GM23248 (cell line): ENCODE measurements at regions not wholly inside any gene's neighbourhood (a gene's known extent, or its start where the extent isn't known, plus 50 kb on each side); places are given as distances from the start of the nearest gene placed in this dataset.

Experiments used
- DNase-seq: peaks from one replicate; pipeline ENCODE4 v3.0.0-alpha.2; 2015
- H2AFZ ChIP-seq: fragments of 200-600 bp; sonication (generic); 2 replicates; pipeline ENCODE4 v1.6.1; 2016; ENCODE audit warnings: antibody characterized with exemption
- H3F3A ChIP-seq: fragments of 200-600 bp; sonication (generic); 2 replicates; pipeline ENCODE4 v1.6.1; 2016; ENCODE audit warnings: mild to moderate bottlenecking, antibody characterized with exemption, mixed run types; ENCODE audit not compliant: insufficient read depth
- H3K27ac ChIP-seq: fragments of 200-600 bp; sonication (generic); 2 replicates; pipeline ENCODE4 v1.5.1; 2016; ENCODE audit warnings: mild to moderate bottlenecking
- H3K27me3 ChIP-seq: fragments of 200-600 bp; sonication (generic); replicated peaks from 2 replicates; pipeline ENCODE4 v1.6.1; 2016; ENCODE audit warnings: mild to moderate bottlenecking; ENCODE audit not compliant: insufficient read depth
- H3K36me3 ChIP-seq: fragments of 200-600 bp; sonication (generic); 2 replicates; pipeline ENCODE4 v1.6.1; 2016; ENCODE audit warnings: low read depth, mild to moderate bottlenecking
- H3K4me1 ChIP-seq: fragments of 200-600 bp; sonication (generic); 2 replicates; pipeline ENCODE4 v1.6.1; 2016; ENCODE audit warnings: mild to moderate bottlenecking; ENCODE audit not compliant: insufficient read depth
- H3K4me2 ChIP-seq: fragments of 200-600 bp; sonication (generic); one replicate; pipeline ENCODE4 v1.6.1; 2016; ENCODE audit warnings: mild to moderate bottlenecking; ENCODE audit not compliant: unreplicated experiment
- H3K4me3 ChIP-seq: fragments of 200-600 bp; sonication (generic); 2 replicates; pipeline ENCODE4 v1.5.1; 2016; ENCODE audit warnings: mild to moderate bottlenecking
- H3K79me2 ChIP-seq: fragments of 200-600 bp; sonication (generic); 2 replicates; pipeline ENCODE4 v1.6.1; 2016; ENCODE audit warnings: mild to moderate bottlenecking; ENCODE audit not compliant: insufficient read depth
- H3K9ac ChIP-seq: fragments of 200-600 bp; sonication (generic); 2 replicates; pipeline ENCODE4 v1.6.1; 2016; ENCODE audit warnings: mild to moderate bottlenecking
- H3K9me2 ChIP-seq: fragments of 200-600 bp; sonication (generic); 2 replicates; pipeline ENCODE4 v1.6.1; 2016; ENCODE audit warnings: mixed run types, mild to moderate bottlenecking, moderate library complexity; ENCODE audit not compliant: insufficient read depth
- H3K9me3 ChIP-seq: fragments of 200-600 bp; sonication (generic); one replicate; pipeline ENCODE4 v1.6.1; 2017; ENCODE audit warnings: low read depth
- H4K20me1 ChIP-seq: fragments of 200-600 bp; sonication (generic); 2 replicates; pipeline ENCODE4 v1.6.0; 2016; ENCODE audit not compliant: insufficient read depth
- EZH2 ChIP-seq: fragments of 200-600 bp; sonication (generic); IDR thresholded peaks from 2 replicates; pipeline ENCODE4 v1.6.1; 2018; ENCODE audit warnings: antibody characterized with exemption, mild to moderate bottlenecking; ENCODE audit not compliant: insufficient read depth, poor library complexity, severe bottlenecking
- EZH2phosphoT487 ChIP-seq: fragments of 200-600 bp; sonication (generic); IDR thresholded peaks from 2 replicates; pipeline ENCODE4 v1.6.1; 2018; ENCODE audit warnings: antibody characterized with exemption, moderate library complexity, mild to moderate bottlenecking, low read depth; ENCODE audit not compliant: insufficient read depth
- WGBS, 2 experiments: methylation state at CpG; one replicate each; pipeline ENCODE4 v1.1.6; 2015 to 2017; ENCODE audit warnings: low lambda C conversion rate in 2 of 2, low coverage in 1 of 2; ENCODE audit errors: missing lambda C conversion rate in 2 of 2; 5-methylcytosine and 5-hydroxymethylcytosine counted together
- in situ Hi-C: fragments of 300-500 bp; cut with MboI; formaldehyde crosslinking; loops from 2 replicates; pipeline ENCODE4 v1.15.0; 2020

- 55% methylated on average over 4 of the region's 4 CpGs for WGBS, 2 experiments
- peak overlapping the region; percentile 46 for H3K4me3 ChIP-seq
Measured at GRCh38 chr10:55509168-55509567, 708.1 kb upstream of the PCDH15 start.

GRCh38 chr10:55500931-55501559, 700.0 kb upstream of the PCDH15 start:
- Histone ChIP-seq H3K9me3 (no peaks in the 10 kb centered on the region), H3F3A (no peaks in the 10 kb centered on the region), H2AFZ (no peak overlapping the region), H3K4me2 (no peak overlapping the region), H3K27ac (no peak overlapping the region), H4K20me1 (no peaks in the 10 kb centered on the region), H3K4me1 (no peaks in the 10 kb centered on the region), H3K9me2 (no peaks in the 10 kb centered on the region), H3K4me3 (no peak overlapping the region), H3K9ac (no peak overlapping the region), H3K36me3 (no peaks in the 10 kb centered on the region), H3K27me3 (no peaks in the 10 kb centered on the region), H3K79me2 (no peaks in the 10 kb centered on the region)
- in situ Hi-C loops, result no loop called here
- peak; percentile 52 for DNase-seq
- 0 to 2% methylated on average over 1 of the region's 1 CpG for WGBS, 2 experiments
- TF ChIP-seq EZH2phosphoT487, result no peak
- TF ChIP-seq EZH2, result no peak

More at GRCh38 chr10:55509168-55509567, 708.1 kb upstream of the PCDH15 start:
- Histone ChIP-seq H2AFZ (peak overlapping the region; percentile 48), H3K79me2 (no peaks in the 10 kb centered on the region), H3K36me3 (no peaks in the 10 kb centered on the region), H3K9ac (no peak overlapping the region), H3K27me3 (no peaks in the 10 kb centered on the region), H3K4me1 (no peaks in the 10 kb centered on the region), H3K9me2 (no peaks in the 10 kb centered on the region), H3K27ac (no peak overlapping the region), H3K4me2 (peak overlapping the region; percentile 46), H4K20me1 (no peaks in the 10 kb centered on the region), H3K9me3 (no peaks in the 10 kb centered on the region), H3F3A (no peaks in the 10 kb centered on the region)
- no peak for DNase-seq
- in situ Hi-C loops, result no loop called here
- no peak for TF ChIP-seq EZH2
- no peak for TF ChIP-seq EZH2phosphoT487

- Histone ChIP-seq H3F3A (no peaks in the 10 kb centered on the region), H3K27ac (no peak overlapping the region), H3K4me1 (no peaks in the 10 kb centered on the region), H3K4me3 (no peak overlapping the region), H3K27me3 (no peaks in the 10 kb centered on the region), H3K9me3 (no peaks in the 10 kb centered on the region), H4K20me1 (no peaks in the 10 kb centered on the region), H3K36me3 (no peaks in the 10 kb centered on the region), H3K9ac (no peak overlapping the region), H2AFZ (no peak overlapping the region), H3K9me2 (no peaks in the 10 kb centered on the region), H3K4me2 (no peak overlapping the region), H3K79me2 (no peaks in the 10 kb centered on the region)
- WGBS, 2 experiments, result 22 to 28% methylated on average over 4 of the region's 4 CpGs
- DNase-seq, result no peak
- TF ChIP-seq EZH2, result no peak
- no peak for TF ChIP-seq EZH2phosphoT487
- in situ Hi-C loops, result no loop called here
Measured at GRCh38 chr10:55497893-55498499, 697.0 kb upstream of the PCDH15 start.

GRCh38 chr10:55495555-55495954, 694.5 kb upstream of the PCDH15 start:
- Histone ChIP-seq H3K79me2 (no peaks in the 10 kb centered on the region), H2AFZ (no peak overlapping the region), H3K36me3 (no peaks in the 10 kb centered on the region), H4K20me1 (no peaks in the 10 kb centered on the region), H3K9me2 (no peaks in the 10 kb centered on the region), H3K27me3 (no peaks in the 10 kb centered on the region), H3K4me2 (no peak overlapping the region), H3K27ac (no peak overlapping the region), H3K4me1 (no peaks in the 10 kb centered on the region), H3K4me3 (no peak overlapping the region), H3F3A (no peaks in the 10 kb centered on the region), H3K9me3 (no peaks in the 10 kb centered on the region), H3K9ac (no peak overlapping the region)
- TF ChIP-seq EZH2 (no peak), EZH2phosphoT487 (no peak)
- in situ Hi-C loops, result no loop called here
- no peak for DNase-seq
